Neural cell (in vitro differentiated cells): ENCODE measurements at regions not wholly inside any gene's neighbourhood (a gene's known extent, or its start where the extent isn't known, plus 50 kb on each side); places are given as distances from the start of the nearest gene placed in this dataset.

ENCODE experiments used
- H2AFZ ChIP-seq: fragments of 200-600, 300-800 bp; sonication (generic), shearing (Covaris generic); 2 replicates; pipeline ENCODE4 v1.6.0; 2014; ENCODE audit warnings: low read depth, mild to moderate bottlenecking, antibody characterized with exemption, low read length, moderate library complexity
- H3F3A ChIP-seq: fragments of 200-600 bp; shearing (Covaris generic); 2 replicates; pipeline ENCODE4 v1.6.1; 2016; ENCODE audit warnings: mild to moderate bottlenecking, moderate library complexity, mixed read lengths, antibody characterized with exemption, low read length; ENCODE audit not compliant: insufficient read depth, poor library complexity, severe bottlenecking
- H3K27ac ChIP-seq: fragments of 200-600, 300-800 bp; sonication (generic), shearing (Covaris generic); 2 replicates; pipeline ENCODE4 v1.5.1; 2014; ENCODE audit warnings: mild to moderate bottlenecking, low read length, moderate library complexity
- H3K27me3 ChIP-seq: fragments of 300-800, 200-600 bp; sonication (generic), shearing (Covaris generic); 2 replicates; pipeline ENCODE4 v1.6.0; 2014; ENCODE audit warnings: mild to moderate bottlenecking, low read depth, low read length, moderate library complexity; ENCODE audit not compliant: insufficient read depth
- H3K36me3 ChIP-seq: fragments of 300-800, 200-600 bp; sonication (generic), shearing (Covaris generic); 2 replicates; pipeline ENCODE4 v1.5.1; 2014; ENCODE audit warnings: mild to moderate bottlenecking, antibody characterized with exemption, low read length, moderate library complexity; ENCODE audit not compliant: insufficient read depth
- H3K4me2 ChIP-seq: fragments of 300-800, 200-600 bp; sonication (generic), shearing (Covaris generic); 2 replicates; pipeline ENCODE4 v1.6.0; 2014; ENCODE audit warnings: mild to moderate bottlenecking, low read length
- H3K4me3 ChIP-seq: fragments of 300-800, 200-600 bp; sonication (generic), shearing (Covaris generic); 2 replicates; pipeline ENCODE4 v1.5.1; 2014; ENCODE audit warnings: mild to moderate bottlenecking, low read length, moderate library complexity
- H3K79me2 ChIP-seq: fragments of 200-600 bp; shearing (Covaris generic); replicated peaks from 2 replicates; pipeline ENCODE4 v1.6.0; 2014; ENCODE audit warnings: mild to moderate bottlenecking, low read length, moderate library complexity; ENCODE audit not compliant: insufficient read depth
- H3K9ac ChIP-seq: fragments of 300-800, 200-600 bp; sonication (generic), shearing (Covaris generic); 2 replicates; pipeline ENCODE4 v1.6.1; 2016; ENCODE audit warnings: mild to moderate bottlenecking, low read length, mixed read lengths
- H3K9me2 ChIP-seq: fragments of 200-600 bp; shearing (Covaris generic); 2 replicates; pipeline ENCODE4 v1.6.1; 2016; ENCODE audit warnings: mild to moderate bottlenecking, low read length, mixed read lengths; ENCODE audit not compliant: insufficient read depth
- H3K9me3 ChIP-seq: fragments of 200-600, 300-800 bp; sonication (generic), shearing (Covaris generic); 2 replicates; pipeline ENCODE4 v1.6.1; 2016; ENCODE audit warnings: mild to moderate bottlenecking, mixed run types, low read length, moderate library complexity, mixed read lengths
- H4K20me1 ChIP-seq: fragments of 200-600 bp; shearing (Covaris generic); 2 replicates; pipeline ENCODE4 v1.6.1; 2016; ENCODE audit warnings: mild to moderate bottlenecking, mixed run types; ENCODE audit not compliant: insufficient read depth
- CTCF ChIP-seq: fragments of 450-650 bp; IDR thresholded peaks from 2 replicates; pipeline ENCODE4 v1.5.1; 2014; ENCODE audit warnings: antibody characterized with exemption, mild to moderate bottlenecking, moderate library complexity; ENCODE audit not compliant: poor library complexity, severe bottlenecking
- EP300 ChIP-seq: fragments of 450-650 bp; conservative IDR thresholded peaks from 2 replicates; pipeline ENCODE4 v1.6.1; 2014; ENCODE audit warnings: antibody characterized with exemption, mild to moderate bottlenecking, moderate library complexity; ENCODE audit not compliant: poor library complexity, severe bottlenecking
- EZH2 ChIP-seq: fragments of 200-600, 300-800 bp; shearing (Covaris generic), sonication (generic); IDR thresholded peaks from 2 replicates; pipeline ENCODE4 v1.6.1; 2014; ENCODE audit warnings: antibody characterized with exemption, low read length, borderline replicate concordance, mild to moderate bottlenecking; ENCODE audit not compliant: insufficient read depth, poor library complexity, severe bottlenecking
- MXI1 ChIP-seq: fragments of 450-650 bp; conservative IDR thresholded peaks from 2 replicates; pipeline ENCODE4 v1.6.1; 2014; ENCODE audit warnings: antibody characterized with exemption, mild to moderate bottlenecking; ENCODE audit not compliant: poor library complexity, severe bottlenecking
- POLR2AphosphoS5 ChIP-seq: IDR thresholded peaks from 2 replicates; pipeline ENCODE4 v1.6.1; 2012
- RAD21 ChIP-seq: fragments of 450-650 bp; conservative IDR thresholded peaks from 2 replicates; pipeline ENCODE4 v1.6.1; 2014; ENCODE audit warnings: antibody characterized with exemption, mild to moderate bottlenecking, moderate library complexity
- REST ChIP-seq: IDR thresholded peaks from 2 replicates; pipeline ENCODE4 v1.6.1; 2012; ENCODE audit warnings: borderline replicate concordance
- SMC3 ChIP-seq: fragments of 450-650 bp; conservative IDR thresholded peaks from 2 replicates; pipeline ENCODE4 v1.6.1; 2014; ENCODE audit warnings: antibody characterized with exemption, mild to moderate bottlenecking, moderate library complexity; ENCODE audit not compliant: poor library complexity
- TAF1 ChIP-seq: IDR thresholded peaks from 2 replicates; pipeline ENCODE4 v1.6.1; 2012; ENCODE audit warnings: low read depth

DNA sequence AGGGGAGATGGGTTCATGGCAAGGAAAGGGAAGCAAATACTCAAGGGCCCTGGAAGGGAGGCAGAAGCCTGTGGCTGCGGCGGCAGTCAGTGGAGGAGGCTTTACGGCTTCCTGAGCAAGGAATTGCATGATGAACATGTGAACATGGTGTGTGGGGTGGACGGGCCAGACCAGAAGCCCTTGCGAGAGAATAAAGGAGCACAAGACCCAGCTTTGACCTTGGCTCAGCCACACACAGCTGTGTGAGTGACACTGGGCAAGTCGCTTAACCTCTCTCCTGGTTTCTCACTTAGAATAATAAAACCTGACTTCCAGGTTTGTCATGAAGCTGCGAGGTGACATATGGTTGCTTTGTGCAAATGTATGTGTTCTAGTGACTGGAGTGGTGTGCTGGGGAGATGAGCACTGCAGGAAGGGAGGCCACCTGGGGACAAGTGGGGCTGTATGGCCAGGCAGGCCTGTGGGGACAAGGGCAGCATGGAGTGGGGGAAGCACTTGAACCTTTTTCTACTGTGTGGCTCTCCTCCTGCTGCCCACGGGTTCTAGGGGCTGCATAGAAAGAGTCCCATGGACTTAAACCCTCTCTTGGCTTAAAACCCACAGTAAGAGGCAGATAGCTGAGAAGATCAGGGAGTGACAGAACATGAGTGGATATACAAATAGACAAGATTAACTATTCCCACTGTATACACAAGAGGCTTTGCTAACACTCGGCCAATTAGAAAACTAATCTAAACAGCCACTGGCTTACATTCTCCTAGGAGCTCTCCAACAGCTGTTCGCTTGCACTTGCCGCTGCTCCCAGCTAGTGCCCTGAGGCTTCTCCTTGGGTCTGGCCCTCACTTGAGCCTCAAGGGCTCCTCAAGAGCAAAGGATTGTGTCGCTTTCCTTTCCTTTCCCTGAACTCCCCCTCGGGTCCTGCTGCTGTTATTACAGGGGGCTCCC is 67.3 kb upstream of the CDON start:
- H3K4me3 ChIP-seq, result no peak overlapping the region
- TF ChIP-seq RAD21 (no peak), TAF1 (no peak), MXI1 (no peak), CTCF (no peak), REST (no peak), SMC3 (no peak), POLR2AphosphoS5 (no peak), EP300 (no peak), EZH2 (no peak)
- no peak overlapping the region for H3K27ac ChIP-seq
- no peaks in the 10 kb centered on the region for H3K9me2 ChIP-seq
- no peak overlapping the region for H2AFZ ChIP-seq
- H3K9ac ChIP-seq, result no peak overlapping the region
- H3K4me2 ChIP-seq, result no peak overlapping the region
- H3K79me2 ChIP-seq, result no peaks in the 10 kb centered on the region
- no peaks in the 10 kb centered on the region for H3F3A ChIP-seq
- no peaks in the 10 kb centered on the region for H3K27me3 ChIP-seq
- no peaks in the 10 kb centered on the region for H4K20me1 ChIP-seq
- no peaks in the 10 kb centered on the region for H3K36me3 ChIP-seq
- no peaks in the 10 kb centered on the region for H3K9me3 ChIP-seq

DNA sequence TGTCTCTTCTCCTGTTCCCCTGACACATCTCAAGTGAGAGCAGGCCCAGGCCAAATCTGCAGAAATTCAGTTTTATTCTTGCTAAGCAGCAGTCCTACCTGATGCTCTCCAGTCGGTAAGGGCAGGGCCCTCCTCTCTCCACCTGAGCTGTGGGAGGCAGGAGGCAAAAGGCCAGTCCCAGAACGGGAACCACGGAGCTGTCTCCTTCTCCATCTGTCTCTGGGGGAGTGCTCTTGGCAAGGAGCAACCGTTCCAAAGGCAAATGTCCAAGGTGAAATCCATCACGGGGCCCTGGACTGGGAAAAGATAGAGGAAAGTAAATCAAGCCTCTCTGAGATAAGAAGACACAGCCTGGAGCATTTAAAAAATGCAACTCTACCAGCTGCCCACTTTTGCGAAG is 65.2 kb upstream of the CDON start:
- no peak overlapping the region for H3K27ac ChIP-seq
- no peaks in the 10 kb centered on the region for H3K79me2 ChIP-seq
- no peaks in the 10 kb centered on the region for H3K9me3 ChIP-seq
- no peak overlapping the region for H2AFZ ChIP-seq
- H3K9ac ChIP-seq, result no peak overlapping the region
- no peaks in the 10 kb centered on the region for H4K20me1 ChIP-seq
- H3K4me3 ChIP-seq, result no peak overlapping the region
- TF ChIP-seq EZH2, result no peak
- no peak for TF ChIP-seq POLR2AphosphoS5
- no peak for TF ChIP-seq CTCF
- no peak for TF ChIP-seq MXI1
- TF ChIP-seq REST, result no peak
- TF ChIP-seq SMC3, result no peak
- no peak for TF ChIP-seq TAF1
- no peak for TF ChIP-seq RAD21
- no peak for TF ChIP-seq EP300
- H3F3A ChIP-seq, result no peaks in the 10 kb centered on the region
- H3K9me2 ChIP-seq, result no peaks in the 10 kb centered on the region
- no peaks in the 10 kb centered on the region for H3K27me3 ChIP-seq
- H3K36me3 ChIP-seq, result no peaks in the 10 kb centered on the region
- no peak overlapping the region for H3K4me2 ChIP-seq
